ENCODE measurements at regions not wholly inside any gene's neighbourhood (a gene's known extent, or its start where the extent isn't known, plus 50 kb on each side); places are given as distances from the start of the nearest gene placed in this dataset.

DNA sequence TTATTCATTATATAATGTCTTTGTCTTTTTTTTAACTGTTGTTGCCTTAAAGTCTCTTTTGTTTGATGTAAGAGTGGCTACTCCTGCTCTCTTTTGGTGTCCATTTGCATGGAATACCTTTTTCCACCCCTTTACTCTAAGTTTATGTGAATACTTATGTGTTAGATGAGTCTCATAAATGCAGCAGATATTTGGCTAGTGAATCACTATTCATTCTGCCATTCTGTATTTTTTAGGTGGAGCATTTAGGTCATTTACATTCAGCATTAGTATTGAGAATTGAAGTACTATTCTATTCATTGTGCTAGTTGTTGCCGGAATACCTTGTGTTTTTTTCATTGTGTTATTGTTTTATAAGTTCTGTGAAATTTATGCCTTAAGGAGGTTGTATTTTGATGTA lies 317.1 kb downstream of the ANXA1 start:
- H3K4ac ChIP-seq (ENCODE audit: low read depth, low read length), result no peak overlapping the region
- no peak overlapping the region for H4K8ac ChIP-seq (ENCODE audit: low read depth in 2 of 2, low read length in 2 of 2)
- no peak overlapping the region for H2BK15ac ChIP-seq (ENCODE audit: low read depth, low read length)
- no peak for DNase-seq
- intact Hi-C loops (cut with micrococcal nuclease), result no loop called here
- ChIA-PET POLR2A (ENCODE audit: unreplicated experiment) (no interaction called here), CTCF (no interaction called here)
- peaks cover 10% of the 10 kb centered on the region for H3K9me3 ChIP-seq (ENCODE audit: control insufficient read depth, insufficient read depth, low read length)
- H3K79me1 ChIP-seq (ENCODE audit: low read depth in 1 of 2, low read length in 2 of 2), result no peaks in the 10 kb centered on the region
- no peak overlapping the region for H2AK9ac ChIP-seq (replicated peaks; ENCODE audit: low read depth, low read length, poor library complexity)
- no peak overlapping the region for H3K23ac ChIP-seq (ENCODE audit: low read depth, low read length)
- H2AFZ ChIP-seq (replicated peaks; ENCODE audit: low read length, poor library complexity), result no peak overlapping the region
- TF ChIP-seq, protein P1, sequence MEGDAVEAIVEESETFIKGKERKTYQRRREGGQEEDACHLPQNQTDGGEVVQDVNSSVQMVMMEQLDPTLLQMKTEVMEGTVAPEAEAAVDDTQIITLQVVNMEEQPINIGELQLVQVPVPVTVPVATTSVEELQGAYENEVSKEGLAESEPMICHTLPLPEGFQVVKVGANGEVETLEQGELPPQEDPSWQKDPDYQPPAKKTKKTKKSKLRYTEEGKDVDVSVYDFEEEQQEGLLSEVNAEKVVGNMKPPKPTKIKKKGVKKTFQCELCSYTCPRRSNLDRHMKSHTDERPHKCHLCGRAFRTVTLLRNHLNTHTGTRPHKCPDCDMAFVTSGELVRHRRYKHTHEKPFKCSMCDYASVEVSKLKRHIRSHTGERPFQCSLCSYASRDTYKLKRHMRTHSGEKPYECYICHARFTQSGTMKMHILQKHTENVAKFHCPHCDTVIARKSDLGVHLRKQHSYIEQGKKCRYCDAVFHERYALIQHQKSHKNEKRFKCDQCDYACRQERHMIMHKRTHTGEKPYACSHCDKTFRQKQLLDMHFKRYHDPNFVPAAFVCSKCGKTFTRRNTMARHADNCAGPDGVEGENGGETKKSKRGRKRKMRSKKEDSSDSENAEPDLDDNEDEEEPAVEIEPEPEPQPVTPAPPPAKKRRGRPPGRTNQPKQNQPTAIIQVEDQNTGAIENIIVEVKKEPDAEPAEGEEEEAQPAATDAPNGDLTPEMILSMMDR (conservative IDR thresholded peaks at IDR 0.05; ENCODE audit: low read depth, low read length), result no peak
- no peak for TF ChIP-seq MAFK (IDR thresholded peaks at IDR 0.05; ENCODE audit: low read depth, low read length)
- no peak for TF ChIP-seq RCOR1 (IDR thresholded peaks at IDR 0.05; ENCODE audit: insufficient replicate concordance, low read length)
- TF ChIP-seq SMC3 (IDR thresholded peaks at IDR 0.05; ENCODE audit: low read depth, low read length), result no peak
- no peak for TF ChIP-seq CEBPB (IDR thresholded peaks at IDR 0.05; ENCODE audit: low read depth, low read length)
- TF ChIP-seq NFE2L2 (IDR thresholded peaks at IDR 0.05; ENCODE audit: low read depth, low read length), result no peak
- TF ChIP-seq RFX5 (IDR thresholded peaks at IDR 0.05; ENCODE audit: low read depth, low read length), result no peak
- TF ChIP-seq, protein P2, sequence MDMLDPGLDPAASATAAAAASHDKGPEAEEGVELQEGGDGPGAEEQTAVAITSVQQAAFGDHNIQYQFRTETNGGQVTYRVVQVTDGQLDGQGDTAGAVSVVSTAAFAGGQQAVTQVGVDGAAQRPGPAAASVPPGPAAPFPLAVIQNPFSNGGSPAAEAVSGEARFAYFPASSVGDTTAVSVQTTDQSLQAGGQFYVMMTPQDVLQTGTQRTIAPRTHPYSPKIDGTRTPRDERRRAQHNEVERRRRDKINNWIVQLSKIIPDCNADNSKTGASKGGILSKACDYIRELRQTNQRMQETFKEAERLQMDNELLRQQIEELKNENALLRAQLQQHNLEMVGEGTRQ (IDR thresholded peaks at IDR 0.05; ENCODE audit: low read depth, low read length), result no peak
- no peak for TF ChIP-seq FOS (IDR thresholded peaks at IDR 0.05; ENCODE audit: low read depth, low read length)
- TF ChIP-seq, protein P3, sequence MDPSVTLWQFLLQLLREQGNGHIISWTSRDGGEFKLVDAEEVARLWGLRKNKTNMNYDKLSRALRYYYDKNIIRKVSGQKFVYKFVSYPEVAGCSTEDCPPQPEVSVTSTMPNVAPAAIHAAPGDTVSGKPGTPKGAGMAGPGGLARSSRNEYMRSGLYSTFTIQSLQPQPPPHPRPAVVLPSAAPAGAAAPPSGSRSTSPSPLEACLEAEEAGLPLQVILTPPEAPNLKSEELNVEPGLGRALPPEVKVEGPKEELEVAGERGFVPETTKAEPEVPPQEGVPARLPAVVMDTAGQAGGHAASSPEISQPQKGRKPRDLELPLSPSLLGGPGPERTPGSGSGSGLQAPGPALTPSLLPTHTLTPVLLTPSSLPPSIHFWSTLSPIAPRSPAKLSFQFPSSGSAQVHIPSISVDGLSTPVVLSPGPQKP (IDR thresholded peaks at IDR 0.05; ENCODE audit: borderline replicate concordance, low read depth, low read length), result no peak
- no peak for TF ChIP-seq BHLHE40 (IDR thresholded peaks at IDR 0.05; ENCODE audit: low read depth, low read length)
- no peak for TF ChIP-seq RAD21 (IDR thresholded peaks at IDR 0.05; ENCODE audit: low read length)
- TF ChIP-seq MXI1 (IDR thresholded peaks at IDR 0.05; ENCODE audit: borderline replicate concordance, low read depth, low read length), result no peak
- no peak for TF ChIP-seq CHD1 (IDR thresholded peaks at IDR 0.05; ENCODE audit: low read depth, low read length)
- TF ChIP-seq POLR2A (IDR thresholded peaks at IDR 0.05; ENCODE audit: low read depth, low read length), result no peak
- no peak overlapping the region for H2AK5ac ChIP-seq (ENCODE audit: low read depth, low read length)
- no peaks in the 10 kb centered on the region for H3K9me1 ChIP-seq (ENCODE audit: insufficient read depth, low read length)
- no peak overlapping the region for H3K56ac ChIP-seq (ENCODE audit: extremely low read depth, insufficient read depth, low read length)
- no peaks in the 10 kb centered on the region for H3K27me3 ChIP-seq (ENCODE audit: control insufficient read depth, insufficient read depth, low read length)
- in situ Hi-C loops (cut with MboI; ENCODE audit: low sequenced_read_pairs), result no loop called here
- ATAC-seq (ENCODE audit: low read depth), result no peak
- H4K91ac ChIP-seq (ENCODE audit: insufficient read depth, low read depth, low read length), result no peak overlapping the region
- H4K5ac ChIP-seq (ENCODE audit: low read depth, low read length), result no peak overlapping the region
- H3K9ac ChIP-seq (ENCODE audit: low read depth, low read length), result no peak overlapping the region
- no peak overlapping the region for H3K4me2 ChIP-seq (ENCODE audit: low read depth, low read length)
- H3K27ac ChIP-seq (ENCODE audit: insufficient read depth, low read length), result no peak overlapping the region
- no peak overlapping the region for H2BK5ac ChIP-seq (ENCODE audit: low read depth, low read length, poor library complexity, severe bottlenecking)
- H4K20me1 ChIP-seq (ENCODE audit: insufficient read depth, low read length), result no peaks in the 10 kb centered on the region
- H3K18ac ChIP-seq (ENCODE audit: low read depth, low read length), result no peak overlapping the region
- H2BK20ac ChIP-seq (ENCODE audit: low read depth, low read length), result no peak overlapping the region
- no peak overlapping the region for H3K14ac ChIP-seq (replicated peaks; ENCODE audit: low read depth, low read length)
- WGBS, 2 experiments (ENCODE audit: extremely low coverage in 2 of 2, insufficient read length in 1 of 2), result no CpG with 5 or more reads among the region's 1 CpG
- no TSS peak for BruUV-seq (replicated peaks)
- H3K4me3 ChIP-seq (ENCODE audit: insufficient read depth, low read depth, low read length), result no peak overlapping the region
- dilution Hi-C loops (cut with HindIII; ENCODE audit: low sequenced_read_pairs, unreplicated experiment), result no loop called here
- no peak overlapping the region for H2BK120ac ChIP-seq (ENCODE audit: low read depth, low read length)
- H3K36me3 ChIP-seq (ENCODE audit: control insufficient read depth, insufficient read depth, low read length), result no peaks in the 10 kb centered on the region
- H3K4me1 ChIP-seq (ENCODE audit: control insufficient read depth, insufficient read depth, low read length), result no peaks in the 10 kb centered on the region

Measured in IMR-90 (cell line).